ENCODE measurements at regions not wholly inside any gene's neighbourhood (a gene's known extent, or its start where the extent isn't known, plus 50 kb on each side); places are given as distances from the start of the nearest gene placed in this dataset.

GRCh38 chr3:127091376-127091775, 101.6 kb upstream of the PRR23E start:
- TF ChIP-seq, protein P1, sequence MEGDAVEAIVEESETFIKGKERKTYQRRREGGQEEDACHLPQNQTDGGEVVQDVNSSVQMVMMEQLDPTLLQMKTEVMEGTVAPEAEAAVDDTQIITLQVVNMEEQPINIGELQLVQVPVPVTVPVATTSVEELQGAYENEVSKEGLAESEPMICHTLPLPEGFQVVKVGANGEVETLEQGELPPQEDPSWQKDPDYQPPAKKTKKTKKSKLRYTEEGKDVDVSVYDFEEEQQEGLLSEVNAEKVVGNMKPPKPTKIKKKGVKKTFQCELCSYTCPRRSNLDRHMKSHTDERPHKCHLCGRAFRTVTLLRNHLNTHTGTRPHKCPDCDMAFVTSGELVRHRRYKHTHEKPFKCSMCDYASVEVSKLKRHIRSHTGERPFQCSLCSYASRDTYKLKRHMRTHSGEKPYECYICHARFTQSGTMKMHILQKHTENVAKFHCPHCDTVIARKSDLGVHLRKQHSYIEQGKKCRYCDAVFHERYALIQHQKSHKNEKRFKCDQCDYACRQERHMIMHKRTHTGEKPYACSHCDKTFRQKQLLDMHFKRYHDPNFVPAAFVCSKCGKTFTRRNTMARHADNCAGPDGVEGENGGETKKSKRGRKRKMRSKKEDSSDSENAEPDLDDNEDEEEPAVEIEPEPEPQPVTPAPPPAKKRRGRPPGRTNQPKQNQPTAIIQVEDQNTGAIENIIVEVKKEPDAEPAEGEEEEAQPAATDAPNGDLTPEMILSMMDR (IDR thresholded peaks at IDR 0.05; ENCODE audit: unreplicated experiment) = no peak
- no peaks in the 10 kb centered on the region for H3K4me1 Mint-ChIP-seq (ENCODE audit: unreplicated experiment)
- no peak for DNase-seq (ENCODE audit: low spot score)
- no peaks in the 10 kb centered on the region for H3K36me3 Mint-ChIP-seq (ENCODE audit: low read depth, unreplicated experiment)
- no peak overlapping the region for H3K4me3 Mint-ChIP-seq (ENCODE audit: unreplicated experiment)
- no peaks in the 10 kb centered on the region for H3K9me3 Mint-ChIP-seq (ENCODE audit: unreplicated experiment)
- H3K27ac Mint-ChIP-seq (ENCODE audit: unreplicated experiment) = no peak overlapping the region
- H3K27me3 Mint-ChIP-seq (ENCODE audit: unreplicated experiment) = peaks cover 13% of the 10 kb centered on the region

DNA sequence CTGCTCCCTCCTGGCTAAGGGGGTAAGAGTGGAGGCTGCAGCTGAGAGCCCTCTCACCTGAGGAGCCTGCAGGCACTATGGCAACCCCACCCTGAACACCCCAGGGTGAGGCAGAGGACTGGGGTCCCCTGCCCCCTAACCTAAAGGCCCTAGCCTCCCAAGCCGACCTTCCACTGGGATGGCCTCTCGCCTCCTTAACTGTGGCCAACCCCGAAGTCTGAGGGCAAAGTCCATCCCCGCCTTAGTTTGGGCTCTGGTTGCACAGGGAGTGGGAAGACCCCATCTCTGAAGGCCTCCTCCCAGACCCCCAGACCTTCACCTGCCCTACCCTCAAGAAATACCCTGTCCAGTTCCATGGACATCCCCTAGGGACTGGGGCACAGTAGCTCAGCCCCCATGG, 100.6 kb upstream of the PRR23E start:
- H3K9me3 Mint-ChIP-seq (ENCODE audit: unreplicated experiment) = no peaks in the 10 kb centered on the region
- no peaks in the 10 kb centered on the region for H3K36me3 Mint-ChIP-seq (ENCODE audit: low read depth, unreplicated experiment)
- no peak for DNase-seq (ENCODE audit: low spot score)
- no peak overlapping the region for H3K4me3 Mint-ChIP-seq (ENCODE audit: unreplicated experiment)
- TF ChIP-seq, protein P1 (IDR thresholded peaks at IDR 0.05; ENCODE audit: unreplicated experiment) = no peak
- H3K4me1 Mint-ChIP-seq (ENCODE audit: unreplicated experiment) = no peaks in the 10 kb centered on the region
- no peak overlapping the region for H3K27ac Mint-ChIP-seq (ENCODE audit: unreplicated experiment)
- H3K27me3 Mint-ChIP-seq (ENCODE audit: unreplicated experiment) = peaks cover 13% of the 10 kb centered on the region

DNA sequence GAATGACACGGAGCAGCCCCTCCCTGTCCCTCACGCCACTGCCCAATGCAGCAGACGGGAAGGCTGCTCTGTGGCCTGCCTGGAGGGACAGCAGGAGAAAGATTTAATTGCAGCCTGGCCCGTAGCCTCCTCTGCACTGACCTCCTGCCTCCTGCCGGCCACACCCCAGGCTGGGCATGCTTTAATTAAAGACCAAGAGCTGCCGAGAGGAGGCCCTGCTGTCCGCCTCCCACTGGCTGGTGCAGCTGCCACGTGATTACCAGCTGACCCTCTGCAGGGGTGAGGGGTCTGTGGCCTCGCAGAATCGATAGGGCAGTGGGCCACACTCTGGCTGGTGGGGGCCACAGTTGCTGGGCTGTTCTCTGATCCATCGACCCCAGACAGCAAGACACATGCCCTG, 100.2 kb upstream of the PRR23E start:
- no peaks in the 10 kb centered on the region for H3K9me3 Mint-ChIP-seq (ENCODE audit: unreplicated experiment)
- no peak overlapping the region for H3K4me3 Mint-ChIP-seq (ENCODE audit: unreplicated experiment)
- H3K4me1 Mint-ChIP-seq (ENCODE audit: unreplicated experiment) = no peaks in the 10 kb centered on the region
- H3K27ac Mint-ChIP-seq (ENCODE audit: unreplicated experiment) = no peak overlapping the region
- TF ChIP-seq, protein P1 (IDR thresholded peaks at IDR 0.05; ENCODE audit: unreplicated experiment) = no peak
- H3K36me3 Mint-ChIP-seq (ENCODE audit: low read depth, unreplicated experiment) = no peaks in the 10 kb centered on the region
- peaks cover 13% of the 10 kb centered on the region for H3K27me3 Mint-ChIP-seq (ENCODE audit: unreplicated experiment)
- DNase-seq (ENCODE audit: low spot score) = no peak

DNA sequence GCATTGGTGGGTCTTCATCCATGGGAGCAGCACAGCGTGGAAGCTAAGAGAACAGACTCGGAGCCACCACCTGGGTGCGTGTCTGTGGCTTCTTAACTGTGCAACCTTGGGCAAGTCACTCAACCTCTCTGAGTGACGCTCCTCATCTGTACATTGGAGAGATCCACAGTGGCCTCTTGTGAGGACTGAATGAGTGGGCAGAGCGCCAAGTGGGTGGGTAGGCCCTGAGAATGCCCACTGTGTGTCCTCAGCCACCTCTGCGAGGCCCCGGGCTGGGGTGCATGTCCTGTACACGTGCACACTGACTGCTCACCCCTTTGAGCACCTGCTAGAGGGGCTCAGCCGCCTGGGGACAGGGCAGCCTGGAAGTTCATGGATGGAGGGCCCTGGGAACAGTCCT, 99.6 kb upstream of the PRR23E start:
- Mint-ChIP-seq H3K4me1 (ENCODE audit: unreplicated experiment) (no peaks in the 10 kb centered on the region), H3K36me3 (ENCODE audit: low read depth, unreplicated experiment) (no peaks in the 10 kb centered on the region), H3K27me3 (ENCODE audit: unreplicated experiment) (peaks cover 9% of the 10 kb centered on the region), H3K27ac (ENCODE audit: unreplicated experiment) (no peak overlapping the region), H3K9me3 (ENCODE audit: unreplicated experiment) (no peaks in the 10 kb centered on the region), H3K4me3 (ENCODE audit: unreplicated experiment) (no peak overlapping the region)
- TF ChIP-seq, protein P1 (IDR thresholded peaks at IDR 0.05; ENCODE audit: unreplicated experiment) = no peak
- no peak for DNase-seq (ENCODE audit: low spot score)

DNA sequence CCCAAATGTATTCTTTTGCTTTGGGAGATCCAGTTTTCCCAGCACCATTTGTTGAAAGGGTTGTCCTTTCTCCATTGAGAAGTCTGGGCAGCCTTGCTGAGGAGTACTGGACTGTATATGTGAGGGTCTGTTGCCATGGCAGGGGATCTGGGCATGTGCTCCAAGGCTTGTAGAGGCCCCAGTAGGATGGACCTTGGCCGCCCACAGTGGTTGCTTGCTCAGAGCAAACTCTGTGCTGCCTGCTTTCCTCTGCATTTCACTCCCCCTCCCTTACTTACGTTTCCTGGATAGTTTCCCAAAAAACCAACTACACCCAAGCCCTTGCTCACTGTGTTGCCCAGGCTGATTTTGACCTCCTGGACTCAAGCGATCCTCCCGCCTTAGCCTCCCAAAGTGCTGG, 97.2 kb upstream of the PRR23E start:
- no peak overlapping the region for H3K4me3 Mint-ChIP-seq (ENCODE audit: unreplicated experiment)
- H3K36me3 Mint-ChIP-seq (ENCODE audit: low read depth, unreplicated experiment) = no peaks in the 10 kb centered on the region
- TF ChIP-seq, protein P1 (IDR thresholded peaks at IDR 0.05; ENCODE audit: unreplicated experiment) = no peak
- no peaks in the 10 kb centered on the region for H3K9me3 Mint-ChIP-seq (ENCODE audit: unreplicated experiment)
- no peak overlapping the region for H3K27ac Mint-ChIP-seq (ENCODE audit: unreplicated experiment)
- DNase-seq (ENCODE audit: low spot score) = no peak
- peaks cover 7% of the 10 kb centered on the region for H3K27me3 Mint-ChIP-seq (ENCODE audit: unreplicated experiment)
- no peaks in the 10 kb centered on the region for H3K4me1 Mint-ChIP-seq (ENCODE audit: unreplicated experiment)
